HG03521 (cell line): ENCODE measurements at regions not wholly inside any gene's neighbourhood (a gene's known extent, or its start where the extent isn't known, plus 50 kb on each side); places are given as distances from the start of the nearest gene placed in this dataset.
A peak's percentile ranks its signal among the peaks of the same experiment; 100 is the strongest.
"Not testable (repeated sequence)": the region's sequence is repeated elsewhere in the genome, so short reads cannot be mapped to it uniquely, and the experiment has no call there.

Source experiments
- ATAC-seq: cut with Tn5 transposase; IDR thresholded peaks from one replicate; pipeline ENCODE4 v1.9.1; 2021; ENCODE audit warnings: mild to moderate bottlenecking, moderate library complexity; ENCODE audit not compliant: unreplicated experiment

GRCh38 chr12:92062539-92063493 is 82.8 kb downstream of the BTG1 start:
- ATAC-seq = no peak

DNA sequence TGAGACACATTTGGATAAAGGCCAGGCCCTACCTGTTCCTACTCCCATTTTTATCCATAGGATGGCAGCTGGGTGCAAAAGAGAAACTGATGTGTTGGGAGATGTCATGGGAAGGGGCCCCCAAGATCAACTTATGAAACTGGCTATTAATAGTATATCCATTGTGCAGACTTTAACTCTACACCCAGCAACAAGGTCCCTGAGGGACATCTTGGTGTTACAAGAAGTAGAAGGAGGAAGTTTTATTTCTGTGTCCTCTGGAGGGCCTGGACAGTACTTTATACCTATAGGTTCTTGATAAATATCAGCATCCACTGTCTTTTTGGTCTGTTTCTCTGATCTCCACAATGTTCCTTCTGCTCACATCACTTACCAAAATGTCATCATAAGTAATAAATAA is 84.6 kb downstream of the BTG1 start:
- no peak for ATAC-seq

DNA sequence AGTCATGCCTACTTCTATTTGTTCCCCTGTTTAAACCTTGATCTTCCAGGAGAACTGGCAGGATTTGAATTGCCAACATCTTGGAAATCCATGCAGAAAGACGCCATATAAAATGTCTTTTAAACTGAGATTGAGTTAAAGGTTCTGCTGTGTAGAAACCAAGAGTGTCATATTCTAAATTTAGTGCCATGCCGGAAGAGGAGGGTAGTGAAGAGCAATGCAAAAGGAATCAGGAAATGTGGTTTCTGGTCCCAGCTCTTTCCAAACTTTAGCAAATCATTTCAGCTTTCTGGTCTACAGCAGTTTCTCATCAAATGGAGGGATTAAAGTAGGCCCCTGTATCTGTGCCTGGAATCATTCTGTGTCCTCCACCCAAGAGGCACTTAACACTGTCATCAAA is 85.7 kb downstream of the BTG1 start:
- ATAC-seq = no peak

DNA sequence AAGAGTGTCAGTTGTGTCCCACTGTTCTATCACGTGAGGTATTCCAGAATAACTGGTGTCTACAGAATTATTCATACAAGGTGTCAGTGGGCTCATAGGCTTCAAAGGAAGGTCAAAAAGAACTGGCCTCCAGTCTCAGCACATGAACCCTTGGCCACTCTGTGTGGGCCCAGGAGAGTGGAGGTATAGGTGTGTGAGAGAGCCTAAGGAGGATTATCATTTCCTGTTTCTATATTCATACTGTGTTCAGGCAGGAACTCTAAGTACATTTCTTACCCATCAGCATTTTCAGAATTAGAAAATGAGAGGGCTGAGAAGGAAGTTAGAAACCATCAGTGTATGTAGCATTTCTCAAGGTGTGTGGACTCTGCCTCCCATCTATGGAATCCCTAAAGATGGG is 87.0 kb downstream of the BTG1 start:
- no peak for ATAC-seq

- ATAC-seq = not testable (repeated sequence)
These were observed 88.9 kb downstream of the BTG1 start for GRCh38 chr12:92056756-92057155.

- no peak for ATAC-seq
These were observed 89.4 kb downstream of the BTG1 start for GRCh38 chr12:92056290-92056689.

DNA sequence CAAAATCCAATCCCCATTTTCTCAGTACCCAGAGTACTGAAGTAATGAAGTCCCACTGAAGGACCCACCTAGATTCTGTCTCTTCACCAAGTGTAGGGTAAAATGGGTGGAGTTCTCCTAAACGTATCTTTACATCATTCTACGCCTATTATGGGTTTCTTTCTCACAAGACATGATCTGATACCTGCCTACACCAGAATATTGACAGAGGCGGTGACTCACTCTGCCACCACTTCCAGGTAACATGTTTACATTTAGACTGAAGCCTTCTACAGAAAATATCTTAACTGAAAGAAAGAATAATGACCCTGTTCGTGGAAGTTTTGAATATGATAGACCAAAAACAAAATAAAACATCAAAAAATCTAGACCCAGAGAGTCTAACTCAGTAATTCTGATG is 89.8 kb downstream of the BTG1 start:
- ATAC-seq = no peak

- ATAC-seq = no peak
These were observed 94.2 kb downstream of the BTG1 start for GRCh38 chr12:92051441-92051840.

DNA sequence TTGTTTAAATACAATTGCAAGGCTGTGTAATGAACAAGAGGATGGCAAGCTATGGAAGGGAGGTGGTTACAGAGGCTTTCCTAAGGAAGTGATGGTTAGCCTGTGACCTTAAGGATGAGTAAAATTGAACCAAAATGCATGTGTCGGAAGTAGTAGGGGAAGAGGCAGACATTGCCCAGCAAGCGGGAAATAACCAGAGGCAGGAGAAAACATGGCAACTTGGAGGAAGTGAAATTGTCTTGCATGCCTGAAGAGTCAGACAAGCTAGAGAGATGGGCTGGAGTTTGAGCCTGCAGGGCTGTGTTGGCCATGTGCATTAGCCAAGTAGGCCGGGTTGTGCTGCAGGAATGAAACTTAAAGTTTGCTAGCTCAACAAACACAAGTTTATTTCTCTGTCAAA is 96.2 kb downstream of the BTG1 start:
- ATAC-seq = peak; percentile 70

DNA sequence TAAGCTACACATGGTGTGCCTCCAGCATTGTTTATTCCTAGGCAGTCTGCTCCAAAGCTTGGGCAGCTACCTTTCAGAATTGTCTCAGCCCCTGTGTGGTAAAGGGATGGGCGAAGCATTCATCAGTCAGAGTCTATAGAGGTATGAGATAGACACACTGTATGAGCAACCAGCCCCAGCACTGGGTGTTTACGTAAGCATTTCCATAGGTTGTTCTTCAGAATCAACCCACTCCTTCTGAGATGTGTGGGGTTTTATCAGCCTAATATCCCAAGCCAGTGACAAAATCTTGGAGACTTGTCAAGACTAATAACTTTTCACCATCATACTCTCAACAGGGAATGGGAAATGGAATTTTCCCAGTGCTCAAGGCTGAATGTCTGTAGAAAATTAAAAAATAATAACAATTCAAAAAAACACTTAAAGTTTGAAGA is 98.2 kb downstream of the BTG1 start:
- ATAC-seq = no peak

- ATAC-seq = no peak
These were observed 98.9 kb downstream of the BTG1 start for GRCh38 chr12:92046557-92047392.

- no peak for ATAC-seq
These were observed 99.8 kb downstream of the BTG1 start for GRCh38 chr12:92045852-92046251.

GRCh38 chr12:92044435-92044834 is 101.2 kb downstream of the BTG1 start:
- no peak for ATAC-seq

- no peak for ATAC-seq
These were observed 102.7 kb downstream of the BTG1 start for GRCh38 chr12:92042791-92043531.

DNA sequence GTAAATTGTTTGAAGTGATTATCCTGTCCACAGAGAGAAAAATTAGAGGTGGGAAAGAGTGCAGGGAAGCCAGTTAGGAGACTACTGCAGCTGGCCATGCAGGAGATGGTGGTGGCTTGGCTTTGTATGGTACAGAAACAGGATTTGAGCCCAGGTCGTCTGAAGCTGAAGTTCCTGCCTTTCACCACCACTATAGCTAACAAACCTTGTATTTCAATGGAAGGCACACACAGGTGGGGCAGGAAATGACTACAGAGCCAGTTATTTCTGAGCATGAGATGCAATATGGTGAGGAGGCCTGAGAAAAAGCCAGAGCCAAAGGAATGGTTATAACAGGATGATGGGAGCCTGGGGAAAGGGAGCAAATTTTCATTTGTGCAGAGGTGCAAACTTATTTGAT is 103.9 kb downstream of the BTG1 start:
- ATAC-seq = no peak

DNA sequence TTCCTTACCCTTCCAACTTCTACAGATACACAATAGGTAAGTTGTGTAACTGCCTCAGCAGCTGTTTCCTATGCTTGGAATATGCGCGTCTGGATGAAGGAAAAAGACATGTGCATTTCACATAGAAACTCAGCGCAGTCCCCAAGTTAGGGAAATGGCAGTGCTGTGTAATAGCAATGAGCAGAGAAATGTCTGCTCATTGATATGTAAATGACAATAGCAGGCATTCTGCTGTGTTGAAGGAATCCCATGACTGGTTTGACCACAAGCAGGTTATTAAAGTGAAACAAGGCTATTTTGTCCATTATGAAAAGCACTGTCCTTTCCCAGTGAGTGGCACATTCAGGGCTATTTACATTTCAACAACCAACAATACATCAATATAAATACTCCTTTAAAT is 106.6 kb downstream of the BTG1 start:
- ATAC-seq = no peak

- ATAC-seq = no peak
These were observed 107.2 kb downstream of the BTG1 start for GRCh38 chr12:92038476-92038875.

DNA sequence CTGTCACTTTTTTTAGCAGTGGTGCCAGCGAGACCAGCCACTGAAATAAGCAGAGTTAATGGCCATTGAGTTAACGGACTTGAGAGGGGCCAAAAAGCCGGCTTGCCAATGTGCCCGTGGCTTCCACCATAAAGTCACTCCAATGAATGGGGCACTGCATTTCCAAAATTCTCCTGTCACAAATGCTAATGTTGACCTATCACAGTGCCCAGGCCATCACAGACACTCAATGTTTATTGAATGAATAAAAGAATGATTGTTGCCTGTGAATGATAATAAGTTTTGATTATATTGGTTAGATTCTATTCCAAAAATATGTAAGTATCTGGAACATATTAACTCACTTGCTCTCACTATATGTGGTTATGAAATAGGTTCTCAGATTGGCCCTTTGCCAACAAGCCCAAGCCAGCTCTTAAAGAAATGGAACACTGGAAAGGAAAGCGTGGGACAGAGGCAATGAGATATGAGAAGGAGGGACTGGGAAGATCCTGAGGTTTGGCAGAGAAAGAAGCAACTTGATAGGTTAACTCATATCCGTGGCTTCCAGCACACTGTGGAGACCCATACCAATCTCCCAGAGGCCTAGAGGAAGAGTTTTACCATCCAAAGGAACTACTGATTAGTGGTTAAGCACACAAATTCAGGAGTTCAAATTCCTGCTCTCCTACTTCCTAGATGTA is 108.7 kb downstream of the BTG1 start:
- ATAC-seq = no peak

DNA sequence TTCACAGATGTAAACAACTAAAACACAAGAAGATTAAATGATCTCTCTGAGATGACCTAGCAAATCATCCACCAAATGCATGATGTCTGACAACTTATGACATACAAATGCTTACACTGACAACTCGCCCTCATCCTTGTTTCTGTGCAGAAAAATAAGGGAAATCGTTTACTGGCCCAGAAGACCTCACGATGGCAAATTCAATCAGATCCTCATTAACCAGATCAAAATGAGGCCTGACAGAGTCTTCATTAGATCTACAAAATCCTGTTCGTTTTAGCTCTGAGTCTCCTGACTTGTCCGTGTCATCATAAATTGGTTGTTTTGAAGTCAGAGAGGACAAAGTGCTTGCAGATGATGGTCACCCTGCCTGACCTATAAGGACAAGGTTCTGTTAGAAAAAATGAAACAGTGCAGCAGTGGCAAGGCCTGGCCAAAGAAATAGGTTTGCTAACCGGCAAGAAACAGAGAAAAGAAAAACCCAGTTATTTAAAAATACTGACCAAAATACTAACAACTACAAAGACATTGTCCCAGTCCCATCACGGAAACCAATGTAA is 109.5 kb downstream of the BTG1 start:
- ATAC-seq = no peak

GRCh38 chr12:92035477-92035876 is 110.2 kb downstream of the BTG1 start:
- no peak for ATAC-seq
